ENCODE measurements at regions not wholly inside any gene's neighbourhood (a gene's known extent, or its start where the extent isn't known, plus 50 kb on each side); places are given as distances from the start of the nearest gene placed in this dataset.

DNA sequence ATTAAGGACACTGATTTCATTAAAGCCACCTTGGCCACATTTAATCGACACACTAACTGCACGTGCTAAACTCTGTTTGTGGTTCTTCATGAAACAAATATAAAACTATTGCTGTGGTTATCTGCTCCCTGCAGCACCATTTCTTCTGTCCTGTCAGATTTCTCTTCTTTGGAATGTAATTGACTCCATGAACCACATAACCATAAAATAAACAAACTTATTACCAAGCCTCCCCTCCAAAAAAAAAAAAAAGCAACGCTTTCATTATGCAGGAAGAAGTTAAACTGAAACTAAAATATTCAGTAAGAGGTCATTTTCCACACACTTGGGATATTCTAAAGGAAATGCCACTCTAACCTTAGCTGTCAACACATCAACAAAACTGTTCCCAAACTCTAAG is 319.1 kb upstream of the NT5E start:
- no peak for TF ChIP-seq RAD21 (IDR thresholded peaks at IDR 0.05; ENCODE audit: low read depth)
- no peak for TF ChIP-seq REST (IDR thresholded peaks at IDR 0.05; ENCODE audit: low read depth)
- TF ChIP-seq EP300 (IDR thresholded peaks at IDR 0.05; ENCODE audit: borderline replicate concordance), result no peak
- TF ChIP-seq MAX (IDR thresholded peaks at IDR 0.05), result no peak

All from Ishikawa (cell line).